ENCODE measurements at regions not wholly inside any gene's neighbourhood (a gene's known extent, or its start where the extent isn't known, plus 50 kb on each side); places are given as distances from the start of the nearest gene placed in this dataset.

- no peak for TF ChIP-seq CTCF (IDR thresholded peaks at IDR 0.05)
- TF ChIP-seq POLR2A (IDR thresholded peaks at IDR 0.05) = no peak
- ATAC-seq (no peak), DNase-seq (no peak)
- Histone ChIP-seq H3K4me3 (no peak overlapping the region), H3K4me1 (no peaks in the 10 kb centered on the region), H3K27me3 (no peaks in the 10 kb centered on the region), H3K9me3 (no peaks in the 10 kb centered on the region), H3K27ac (no peak overlapping the region), H3K36me3 (no peaks in the 10 kb centered on the region)
- 67 to 76% (median 71%) methylated on average over 4 of the region's 4 CpGs for WGBS, 4 donors
- intact Hi-C loops (cut with DNase I) = no loop called here
Observed at GRCh38 chr9:12640866-12641636, 52.1 kb upstream of the TYRP1 start.

Measured in heart left ventricle (tissue), 16 donors.